Tibial nerve (tissue), 3 donors: ENCODE measurements at regions not wholly inside any gene's neighbourhood (a gene's known extent, or its start where the extent isn't known, plus 50 kb on each side); places are given as distances from the start of the nearest gene placed in this dataset.

Experiments
- CTCF ChIP-seq, 5 experiments: fragments of 200-600 bp in 3 of 5; fragments of 450-650 bp in 2 of 5; sonication (generic) in 3 of 5; IDR thresholded peaks; one replicate each; pipeline ENCODE4 v1.5.1; 2016 to 2019; ENCODE audit warnings: antibody characterized with exemption in 5 of 5, mild to moderate bottlenecking in 3 of 5, moderate library complexity in 2 of 5
- POLR2A ChIP-seq, 2 donors: fragments of 450-650 bp; IDR thresholded peaks; one replicate each; pipeline ENCODE4 v1.6.1; 2017; ENCODE audit warnings: antibody characterized with exemption in 2 of 2, mild to moderate bottlenecking in 2 of 2, moderate library complexity in 2 of 2

- TF ChIP-seq CTCF (IDR thresholded peaks at IDR 0.05) (no peak), POLR2A (IDR thresholded peaks at IDR 0.05) (no peak)
Observed at GRCh38 chr21:26626187-26626586, 53.1 kb upstream of the CYYR1 start.
